H9 (cell line): ENCODE measurements at regions not wholly inside any gene's neighbourhood (a gene's known extent, or its start where the extent isn't known, plus 50 kb on each side); places are given as distances from the start of the nearest gene placed in this dataset.

Source experiments
- DNase-seq: peaks from one replicate; pipeline ENCODE4 v3.0.0-alpha.2; 2017
- H2AFZ ChIP-seq: one replicate; pipeline ENCODE4 v1.6.1; 2013; ENCODE audit warnings: mild to moderate bottlenecking, low read length, control low read depth, moderate library complexity
- H2AK5ac ChIP-seq: 2 replicates; pipeline ENCODE4 v1.6.1; 2013; ENCODE audit warnings: low read length, control low read depth, mixed read lengths; ENCODE audit not compliant: insufficient read length
- H2BK120ac ChIP-seq: one replicate; pipeline ENCODE4 v1.6.1; 2013; ENCODE audit warnings: low read depth, mild to moderate bottlenecking, low read length, control low read depth, inconsistent platforms; ENCODE audit not compliant: poor library complexity, severe bottlenecking
- H2BK12ac ChIP-seq: 2 replicates; pipeline ENCODE4 v1.6.1; 2013; ENCODE audit warnings: low read length, control low read depth, mixed read lengths, low read depth; ENCODE audit not compliant: insufficient read length
- H2BK15ac ChIP-seq: 2 replicates; pipeline ENCODE4 v1.6.1; 2013; ENCODE audit warnings: low read depth, low read length, control low read depth
- H2BK20ac ChIP-seq: one replicate; pipeline ENCODE4 v1.6.1; 2013; ENCODE audit warnings: low read depth, mild to moderate bottlenecking, low read length, control low read depth, inconsistent platforms; ENCODE audit not compliant: poor library complexity, severe bottlenecking
- H2BK5ac ChIP-seq: 2 replicates; pipeline ENCODE4 v1.6.1; 2013; ENCODE audit warnings: low read length, control low read depth, mixed read lengths; ENCODE audit not compliant: insufficient read length
- H3K14ac ChIP-seq: 2 replicates; pipeline ENCODE4 v1.6.1; 2013; ENCODE audit warnings: low read length, control low read depth; ENCODE audit not compliant: insufficient read depth
- H3K18ac ChIP-seq: 2 replicates; pipeline ENCODE4 v1.6.1; 2013; ENCODE audit warnings: low read depth, mild to moderate bottlenecking, mixed read lengths, low read length, control low read depth; ENCODE audit not compliant: insufficient read length
- H3K23ac ChIP-seq: 2 replicates; pipeline ENCODE4 v1.6.1; 2013; ENCODE audit warnings: low read length, control low read depth, mixed read lengths, low read depth; ENCODE audit not compliant: insufficient read length
- H3K23me2 ChIP-seq: 2 replicates; pipeline ENCODE4 v1.6.1; 2013; ENCODE audit warnings: low read depth, mild to moderate bottlenecking, mixed read lengths, low read length, control low read depth; ENCODE audit not compliant: insufficient read length, poor library complexity, severe bottlenecking
- H3K27ac ChIP-seq: 2 replicates; pipeline ENCODE4 v1.5.1; 2013; ENCODE audit warnings: low read length, control low read depth, mixed read lengths, low read depth; ENCODE audit not compliant: insufficient read length
- H3K27me3 ChIP-seq: 2 replicates; pipeline ENCODE4 v1.6.1; 2013; ENCODE audit warnings: low read length, control low read depth, inconsistent platforms; ENCODE audit not compliant: insufficient read depth
- H3K4ac ChIP-seq: 2 replicates; pipeline ENCODE4 v1.6.1; 2013; ENCODE audit warnings: low read depth, mild to moderate bottlenecking, control low read depth, inconsistent platforms, low read length, moderate library complexity
- H3K4me1 ChIP-seq: 2 replicates; pipeline ENCODE4 v1.6.1; 2013; ENCODE audit warnings: low read length, control low read depth, inconsistent platforms; ENCODE audit not compliant: insufficient read depth
- H3K4me2 ChIP-seq: 2 replicates; pipeline ENCODE4 v1.6.1; 2013; ENCODE audit warnings: low read length, control low read depth, mixed read lengths; ENCODE audit not compliant: insufficient read length, insufficient read depth
- H3K56ac ChIP-seq: 2 replicates; pipeline ENCODE4 v1.6.1; 2013; ENCODE audit warnings: low read depth, mild to moderate bottlenecking, mixed read lengths, low read length, control low read depth; ENCODE audit not compliant: insufficient read length
- H3K79me1 ChIP-seq: 2 replicates; pipeline ENCODE4 v1.6.1; 2013; ENCODE audit warnings: low read depth, mild to moderate bottlenecking, moderate library complexity, low read length, control low read depth, inconsistent platforms; ENCODE audit not compliant: insufficient read depth, poor library complexity, severe bottlenecking
- H3K79me2 ChIP-seq: 2 replicates; pipeline ENCODE4 v1.6.1; 2013; ENCODE audit warnings: low read length, control low read depth, inconsistent platforms; ENCODE audit not compliant: insufficient read depth
- H3K9ac ChIP-seq: 2 replicates; pipeline ENCODE4 v1.6.1; 2013; ENCODE audit warnings: low read length, control low read depth, mixed read lengths; ENCODE audit not compliant: insufficient read length; ENCODE audit errors: extremely low read depth
- H3K9me3 ChIP-seq: one replicate; pipeline ENCODE4 v1.6.1; 2013; ENCODE audit warnings: low read depth, low read length, inconsistent platforms; ENCODE audit not compliant: control insufficient read depth
- H3T11ph ChIP-seq: one replicate; pipeline ENCODE4 v1.6.1; 2013; ENCODE audit warnings: mild to moderate bottlenecking, low read length, control low read depth, inconsistent platforms
- H4K20me1 ChIP-seq: one replicate; pipeline ENCODE4 v1.6.1; 2013; ENCODE audit not compliant: control insufficient read depth, insufficient read length, insufficient read depth
- H4K5ac ChIP-seq: 2 replicates; pipeline ENCODE4 v1.6.1; 2013; ENCODE audit warnings: low read depth, mild to moderate bottlenecking, mixed read lengths, low read length, control low read depth; ENCODE audit not compliant: insufficient read length
- H4K8ac ChIP-seq: replicated peaks from 2 replicates; pipeline ENCODE4 v1.6.1; 2013; ENCODE audit warnings: low read length, control low read depth, mixed read lengths, low read depth; ENCODE audit not compliant: insufficient read length
- H4K91ac ChIP-seq: 2 replicates; pipeline ENCODE4 v1.6.1; 2013; ENCODE audit warnings: low read depth, mild to moderate bottlenecking, moderate library complexity, mixed read lengths, low read length, control low read depth; ENCODE audit not compliant: insufficient read length
- H3K27ac Mint-ChIP-seq, 3 experiments: 2 replicates in 2 of 3; 3 replicates in 1 of 3; pipeline ENCODE4 v1.8.0; 2020 to 2021; ENCODE audit warnings: mixed read lengths in 3 of 3, mild to moderate bottlenecking in 1 of 3, moderate library complexity in 1 of 3
- H3K27me3 Mint-ChIP-seq: 2 replicates; pipeline ENCODE4 v1.8.0; 2021; ENCODE audit warnings: low read depth, mild to moderate bottlenecking, moderate library complexity, mixed read lengths
- H3K36me3 Mint-ChIP-seq, 3 experiments: 2 replicates in 2 of 3; 3 replicates in 1 of 3; pipeline ENCODE4 v1.8.0; 2020 to 2021; ENCODE audit warnings: low read depth in 3 of 3, mixed read lengths in 3 of 3; ENCODE audit not compliant: insufficient read depth in 1 of 3
- H3K4me1 Mint-ChIP-seq, 2 experiments: 2 replicates each; pipeline ENCODE4 v1.8.0; 2020; ENCODE audit warnings: mixed read lengths in 2 of 2
- H3K4me3 Mint-ChIP-seq, 2 experiments: 2 replicates in 1 of 2; 3 replicates in 1 of 2; pipeline ENCODE4 v1.8.0; 2020 to 2021; ENCODE audit warnings: mild to moderate bottlenecking in 2 of 2, mixed read lengths in 2 of 2, moderate library complexity in 1 of 2
- H3K9me3 Mint-ChIP-seq, 2 experiments: 2 replicates in 1 of 2; 3 replicates in 1 of 2; pipeline ENCODE4 v1.8.0; 2020; ENCODE audit warnings: mild to moderate bottlenecking in 2 of 2, mixed read lengths in 2 of 2, moderate library complexity in 1 of 2
- CTCF ChIP-seq: fragments of 200-600 bp; sonication (generic); conservative IDR thresholded peaks from 3 replicates; pipeline ENCODE4 v1.8.0; 2021; ENCODE audit warnings: antibody characterized with exemption, mild to moderate bottlenecking
- WGBS: extraction: QIAGEN DNeasy Blood & Tissue Kit; methylation state at CpG from one replicate; pipeline ENCODE4 v1.1.7; 2013; ENCODE audit warnings: missing lambda C conversion rate, low lambda C conversion rate, mixed read lengths; ENCODE audit not compliant: insufficient read length; ENCODE audit errors: extremely low coverage; 5-methylcytosine and 5-hydroxymethylcytosine counted together

DNA sequence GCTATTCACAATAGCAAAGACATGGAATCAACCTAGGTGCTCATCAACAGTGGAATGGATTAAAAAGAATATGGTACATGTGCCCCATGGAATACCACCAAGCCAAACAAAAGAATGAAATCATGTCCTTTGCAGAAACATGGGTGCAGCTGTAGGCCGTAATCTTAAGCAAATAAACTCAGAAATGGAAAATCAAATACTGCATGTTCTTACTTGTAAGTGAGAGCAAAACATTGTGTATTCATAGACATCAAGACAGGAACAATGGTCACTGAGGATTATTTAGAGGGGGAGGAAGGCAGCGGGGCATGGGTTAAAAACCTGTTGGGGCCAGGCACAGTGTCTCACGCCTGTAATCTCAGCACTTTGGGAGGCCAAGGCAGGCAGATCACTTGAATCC, 304.7 kb upstream of the ROBO2 start:
- no peak overlapping the region for H2BK12ac ChIP-seq
- H3K27ac Mint-ChIP-seq = 0 out of 7 replicates have a peak overlapping the region, but pooled peaks of 1 of the 3 experiments have one; percentile 66
- peaks cover 0 to 15% (median 5%) of the 10 kb centered on the region in 3 experiments; a peak in 4 of 7 replicates for H3K36me3 Mint-ChIP-seq
- H3K79me2 ChIP-seq = no peaks in the 10 kb centered on the region
- peaks cover 6 to 7% of the 10 kb centered on the region in 2 experiments; a peak in 3 of 5 replicates for H3K9me3 Mint-ChIP-seq
- H3K14ac ChIP-seq = no peak overlapping the region
- H3K23ac ChIP-seq = no peak overlapping the region
- WGBS = no CpG with 5 or more reads among the region's 3 CpGs
- DNase-seq = no peak
- TF ChIP-seq CTCF = no peak
- H4K91ac ChIP-seq = no peak overlapping the region
- H3K18ac ChIP-seq = no peak overlapping the region
- no peak overlapping the region for H2BK5ac ChIP-seq
- no peak overlapping the region for H2BK15ac ChIP-seq
- no peak overlapping the region for H2AK5ac ChIP-seq
- no peaks in the 10 kb centered on the region for H3K4me1 ChIP-seq
- H2AFZ ChIP-seq = no peak overlapping the region
- no peaks in the 10 kb centered on the region for H3K9me3 ChIP-seq
- H3K27me3 Mint-ChIP-seq = no peaks in the 10 kb centered on the region
- no peak overlapping the region for H3K4me3 Mint-ChIP-seq
- no peak overlapping the region for H2BK20ac ChIP-seq
- H3K9ac ChIP-seq = no peak overlapping the region
- no peak overlapping the region for H3K4ac ChIP-seq
- H3K23me2 ChIP-seq = no peaks in the 10 kb centered on the region
- 0 out of 4 replicates have a peak, but pooled peaks cover 0 to 2% of the 10 kb centered on the region in 2 experiments for H3K4me1 Mint-ChIP-seq
- H3K27me3 ChIP-seq = no peaks in the 10 kb centered on the region
- H3K56ac ChIP-seq = no peak overlapping the region
- H4K8ac ChIP-seq = no peak overlapping the region
- no peaks in the 10 kb centered on the region for H4K20me1 ChIP-seq
- no peak overlapping the region for H3K27ac ChIP-seq
- H2BK120ac ChIP-seq = no peak overlapping the region
- no peak overlapping the region for H4K5ac ChIP-seq
- H3K4me2 ChIP-seq = no peak overlapping the region
- no peak overlapping the region for H3T11ph ChIP-seq
- H3K79me1 ChIP-seq = no peaks in the 10 kb centered on the region
